Stimulated activated CD8-positive, alpha-beta memory T cell treated with anti-CD3 and anti-CD28 coated beads, Interleukin-2, amount 100 ng/mL, for 1 hour (primary cell): ENCODE measurements at regions not wholly inside any gene's neighbourhood (a gene's known extent, or its start where the extent isn't known, plus 50 kb on each side); places are given as distances from the start of the nearest gene placed in this dataset.

Experiments used
- DNase-seq, 2 donors: peaks; one replicate each; pipeline ENCODE4 v3.0.0-alpha.2; 2020; ENCODE audit warnings: low read depth in 2 of 2

- DNase-seq = no peak
Observed at GRCh38 chr13:30151388-30151787, 156.0 kb downstream of the KATNAL1 start.

GRCh38 chr13:30149248-30149647, 158.1 kb downstream of the KATNAL1 start:
- no peak for DNase-seq

- DNase-seq = no peak
Observed at GRCh38 chr13:30148786-30149185, 158.6 kb downstream of the KATNAL1 start.

GRCh38 chr13:30148171-30148754, 159.1 kb downstream of the KATNAL1 start:
- no peak for DNase-seq

GRCh38 chr13:30147421-30147820, 159.9 kb downstream of the KATNAL1 start:
- no peak for DNase-seq

GRCh38 chr13:30147015-30147414, 160.3 kb downstream of the KATNAL1 start:
- DNase-seq = no peak

DNA sequence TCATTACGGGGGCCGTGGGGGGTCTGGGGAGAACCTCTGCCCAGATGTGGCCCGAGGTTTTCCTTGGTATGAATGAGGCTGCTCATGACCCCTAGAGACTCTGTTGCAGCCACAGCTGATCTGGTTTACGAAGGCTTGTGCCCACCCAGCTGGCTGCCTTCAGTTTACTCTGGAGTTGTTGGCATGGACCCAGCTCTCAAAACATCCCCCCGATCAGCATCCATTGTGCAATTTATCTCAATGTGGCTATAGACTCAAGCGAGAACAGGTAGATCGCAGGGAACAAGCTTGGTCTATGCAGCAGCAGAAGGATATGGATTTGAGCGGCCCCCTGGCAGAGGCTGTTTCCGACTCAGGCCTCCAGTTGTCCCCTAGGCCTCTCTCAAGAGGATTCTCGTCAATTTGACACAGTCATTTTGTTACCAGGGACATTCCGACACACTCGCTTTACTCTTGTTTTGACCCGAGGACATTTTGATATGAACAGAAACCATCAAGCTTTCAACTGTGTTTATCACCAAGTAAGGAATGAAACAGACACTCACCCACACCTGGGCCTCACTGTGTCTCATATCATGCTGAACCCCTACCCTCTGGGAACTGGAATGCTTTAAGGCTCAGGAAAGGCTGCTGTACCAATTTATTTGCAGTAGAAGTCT, 161.5 kb downstream of the KATNAL1 start:
- no peak for DNase-seq

- no peak for DNase-seq
Observed at GRCh38 chr13:30143666-30144400, 163.5 kb downstream of the KATNAL1 start.

- DNase-seq = no peak
Observed at GRCh38 chr13:30142486-30143211, 164.7 kb downstream of the KATNAL1 start.

- DNase-seq = no peak
Observed at GRCh38 chr13:30141775-30142485, 165.4 kb downstream of the KATNAL1 start.

- DNase-seq = no peak
Observed at GRCh38 chr13:30140973-30141372, 166.4 kb downstream of the KATNAL1 start.

DNA sequence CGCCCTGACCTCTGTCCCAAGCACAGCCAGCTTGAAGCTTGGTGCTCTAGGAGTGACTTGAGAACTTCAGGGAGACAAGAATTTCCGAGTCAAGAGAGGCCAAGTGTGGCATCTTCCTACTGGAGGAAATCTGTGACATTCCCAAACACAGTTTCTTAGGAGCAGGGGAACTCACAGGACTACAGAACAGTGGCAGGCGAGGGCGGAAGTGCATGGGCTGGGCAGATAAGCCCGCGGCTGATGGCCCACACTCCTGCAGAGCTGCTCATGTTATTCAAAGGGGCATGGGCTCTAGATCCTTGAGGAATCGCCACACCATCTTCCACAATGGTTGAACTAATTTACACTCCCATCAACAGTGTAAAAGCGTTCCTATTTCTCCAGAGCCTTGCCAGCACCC, 168.8 kb downstream of the KATNAL1 start:
- no peak for DNase-seq

DNA sequence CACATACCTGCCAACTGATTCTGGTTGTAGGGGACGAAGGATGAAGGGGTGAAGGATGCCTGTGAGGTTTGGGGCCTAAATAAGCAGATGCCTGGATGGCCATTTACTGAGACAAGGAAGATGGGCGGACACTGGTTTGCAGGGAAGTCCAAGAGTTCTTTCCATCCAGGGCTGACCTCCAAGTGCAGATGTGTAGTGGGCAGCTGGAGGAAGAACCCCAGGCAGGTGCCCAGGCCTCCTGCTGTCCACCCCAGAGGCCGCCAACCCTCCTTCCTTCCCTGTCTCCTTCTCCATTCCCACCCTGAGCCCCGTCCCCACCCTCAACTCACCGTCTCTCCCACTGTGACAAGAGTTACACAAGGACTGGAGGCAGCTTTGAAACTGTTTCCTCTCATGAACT, 171.5 kb downstream of the KATNAL1 start:
- DNase-seq = no peak

DNA sequence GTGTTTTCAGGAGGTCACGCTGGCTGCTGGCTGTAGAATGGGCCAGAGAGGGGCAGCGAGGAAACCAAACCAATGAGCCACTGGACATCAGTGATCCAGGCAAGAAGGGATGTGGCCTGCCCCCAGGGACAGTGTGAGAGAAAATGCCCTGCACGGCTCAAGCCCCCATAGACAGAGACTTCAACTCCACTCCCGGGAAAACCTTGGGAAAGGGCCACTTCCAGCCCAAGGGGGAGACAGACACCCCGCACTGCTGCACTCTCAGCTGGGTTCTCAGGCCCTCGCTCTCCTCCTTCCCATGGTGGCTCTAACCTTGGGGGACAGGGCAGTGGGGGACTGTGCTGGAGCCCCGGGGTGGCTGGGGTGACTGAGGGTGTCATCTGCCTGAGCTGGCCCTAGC, 172.0 kb downstream of the KATNAL1 start:
- DNase-seq = no peak

- DNase-seq = no peak
Observed at GRCh38 chr13:30134578-30134977, 172.8 kb downstream of the KATNAL1 start.

DNA sequence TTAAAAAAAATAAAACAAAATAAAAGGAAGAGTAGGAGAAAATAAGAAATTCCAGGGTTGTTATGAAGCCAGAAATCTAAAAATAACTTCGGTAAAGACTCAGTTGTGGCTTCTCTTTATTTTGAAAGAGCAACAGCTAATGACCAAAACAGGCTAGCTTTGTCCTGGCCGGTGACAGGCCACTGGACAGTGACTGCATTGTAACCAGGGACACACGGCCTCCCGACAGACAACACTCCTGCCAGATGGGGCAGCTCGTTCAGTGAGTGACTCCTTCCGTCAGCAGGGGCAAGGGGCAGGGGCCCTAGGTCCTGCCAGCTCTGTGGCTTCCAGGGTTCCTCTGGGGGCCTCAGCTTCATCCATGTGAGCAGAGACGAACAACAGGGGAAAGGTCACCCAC, 173.4 kb downstream of the KATNAL1 start:
- DNase-seq = no peak

DNA sequence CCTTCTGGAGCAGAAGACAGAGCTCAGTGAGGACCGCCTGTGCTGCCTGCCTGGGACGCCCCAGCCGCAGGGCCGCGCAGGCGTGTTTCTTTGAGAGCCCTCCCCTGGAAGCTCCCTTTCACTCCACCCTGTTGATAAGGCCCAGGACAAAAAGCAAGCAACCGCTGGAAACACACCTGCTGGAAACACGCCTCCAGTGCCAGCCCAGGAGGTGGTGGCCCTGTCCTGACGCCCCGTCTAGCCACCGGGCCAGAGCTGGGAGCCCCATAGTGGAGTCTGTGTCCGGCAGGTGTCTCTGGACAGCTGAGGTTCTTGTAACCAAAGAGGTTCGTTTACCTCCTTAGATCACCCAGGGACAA, 173.8 kb downstream of the KATNAL1 start:
- no peak for DNase-seq

GRCh38 chr13:30132623-30133553, 174.5 kb downstream of the KATNAL1 start:
- DNase-seq = peak; percentile 95 to 97

- no peak for DNase-seq
Observed at GRCh38 chr13:30129411-30129810, 177.9 kb downstream of the KATNAL1 start.

- no peak for DNase-seq
Observed at GRCh38 chr13:30128591-30128990, 178.8 kb downstream of the KATNAL1 start.

DNA sequence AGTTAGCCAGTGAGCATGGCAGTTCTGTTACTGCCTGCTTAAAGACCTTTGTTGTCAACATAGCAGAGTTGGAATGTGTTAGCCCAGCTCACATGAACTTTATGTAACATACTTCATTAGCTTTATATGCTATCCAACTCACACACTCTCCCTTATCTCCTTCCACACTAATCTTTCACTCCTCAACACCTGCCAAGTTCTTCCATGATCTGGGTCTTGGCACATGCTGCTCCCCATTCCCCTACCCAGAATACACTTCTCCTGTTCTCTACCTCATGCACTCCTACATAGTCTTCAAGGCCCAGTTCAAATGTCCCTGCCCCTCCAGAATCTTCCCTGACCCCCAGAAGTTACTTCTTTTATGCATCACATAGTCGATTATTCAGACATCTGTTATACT, 179.3 kb downstream of the KATNAL1 start:
- DNase-seq = no peak
